CD4-positive, alpha-beta memory T cell (primary cell): ENCODE measurements at regions not wholly inside any gene's neighbourhood (a gene's known extent, or its start where the extent isn't known, plus 50 kb on each side); places are given as distances from the start of the nearest gene placed in this dataset.

Experiments used
- CTCF ChIA-PET: fragments of 350-600 bp; sonication (Branson Sonifier 250); formaldehyde crosslinking; loops from one replicate; lab custom pipeline; 2021; ENCODE audit warnings: inconsistent platforms; ENCODE audit not compliant: partially characterized antibody; lab: Charles Lee
- POLR2A ChIA-PET: fragments of 350-600 bp; sonication (Branson Sonifier 250); formaldehyde crosslinking; loops from one replicate; lab custom pipeline; 2021; ENCODE audit not compliant: partially characterized antibody; lab: Charles Lee
- DNase-seq, 5 donors: peaks; one replicate each; pipeline versions ENCODE4 v3.0.0 to v3.0.0-alpha.2; 2020 to 2022; ENCODE audit warnings: mixed read lengths in 1 of 5
- H3K27ac ChIP-seq: one replicate; pipeline ENCODE4 v1.7.0; 2013; ENCODE audit warnings: low read depth, low read length
- H3K27me3 ChIP-seq: 2 replicates; pipeline ENCODE4 v1.7.0; 2013; ENCODE audit warnings: mild to moderate bottlenecking, low read length, moderate library complexity; ENCODE audit not compliant: insufficient read depth
- H3K36me3 ChIP-seq: 2 replicates; pipeline ENCODE4 v1.7.0; 2013; ENCODE audit warnings: mild to moderate bottlenecking, low read length, moderate library complexity; ENCODE audit not compliant: insufficient read depth
- H3K4me1 ChIP-seq: 2 replicates; pipeline ENCODE4 v1.7.0; 2013; ENCODE audit warnings: mild to moderate bottlenecking, low read length, moderate library complexity; ENCODE audit not compliant: insufficient read depth
- H3K4me3 ChIP-seq, 2 donors: one replicate each; pipeline ENCODE4 v1.7.0; 2013; ENCODE audit warnings: low read length in 2 of 2, mild to moderate bottlenecking in 1 of 2
- H3K9me3 ChIP-seq, 2 donors: one replicate each; pipeline ENCODE4 v1.7.0; 2013; ENCODE audit warnings: low read length in 2 of 2, control low read depth in 1 of 2; ENCODE audit not compliant: control insufficient read depth in 1 of 2
- H3K27ac Mint-ChIP-seq, 7 donors: one replicate each; pipeline ENCODE4 v1.8.0; 2020 to 2021; ENCODE audit warnings: mixed read lengths in 7 of 7, mild to moderate bottlenecking in 6 of 7, inconsistent platforms in 3 of 7, moderate library complexity in 3 of 7
- H3K27me3 Mint-ChIP-seq, 2 donors: one replicate each; pipeline ENCODE4 v1.8.0; 2020 to 2021; ENCODE audit warnings: mixed read lengths in 2 of 2
- H3K36me3 Mint-ChIP-seq, 2 donors: one replicate each; pipeline ENCODE4 v1.8.0; 2020 to 2021; ENCODE audit warnings: mixed read lengths in 2 of 2, inconsistent platforms in 1 of 2, mild to moderate bottlenecking in 1 of 2
- H3K4me1 Mint-ChIP-seq, 4 donors: one replicate each; pipeline ENCODE4 v1.8.0; 2020 to 2021; ENCODE audit warnings: mixed read lengths in 4 of 4, mild to moderate bottlenecking in 1 of 4
- H3K4me3 Mint-ChIP-seq, 8 donors: one replicate each; pipeline ENCODE4 v1.8.0; 2020 to 2021; ENCODE audit warnings: mixed read lengths in 8 of 8, mild to moderate bottlenecking in 7 of 8, moderate library complexity in 6 of 8, inconsistent platforms in 3 of 8
- H3K9me3 Mint-ChIP-seq, 8 donors: one replicate each; pipeline ENCODE4 v1.8.0; 2020 to 2021; ENCODE audit warnings: mixed read lengths in 8 of 8, mild to moderate bottlenecking in 5 of 8, inconsistent platforms in 3 of 8, moderate library complexity in 1 of 8
- intact Hi-C: fragments of 100-400 bp; cut with micrococcal nuclease; formaldehyde crosslinking; loops from one replicate; pipeline ENCODE4 v1.15.1; 2023

GRCh38 chr7:138350701-138351357, 109.2 kb upstream of the TRIM24 start:
- CTCF ChIA-PET, result no interaction called here
- Mint-ChIP-seq H3K9me3 (peaks cover 4 to 22% (median 15%) of the 10 kb centered on the region in 8 donors), H3K27ac (no peak overlapping the region), H3K4me3 (no peak overlapping the region), H3K4me1 (no peaks in the 10 kb centered on the region), H3K36me3 (no peaks in the 10 kb centered on the region), H3K27me3 (peaks cover 0 to 3% of the 10 kb centered on the region in 2 donors)
- Histone ChIP-seq H3K27me3 (no peaks in the 10 kb centered on the region), H3K36me3 (no peaks in the 10 kb centered on the region), H3K9me3 (peaks cover 0 to 11% of the 10 kb centered on the region in 2 donors), H3K4me1 (no peaks in the 10 kb centered on the region), H3K4me3 (no peak overlapping the region), H3K27ac (no peak overlapping the region)
- POLR2A ChIA-PET, result no interaction called here
- intact Hi-C loops, result no loop called here
- DNase-seq, result no peak

GRCh38 chr7:138352570-138353461, 107.2 kb upstream of the TRIM24 start:
- DNase-seq, result no peak
- Mint-ChIP-seq H3K27me3 (peaks cover 0 to 3% of the 10 kb centered on the region in 2 donors), H3K27ac (no peak overlapping the region), H3K4me3 (no peak overlapping the region), H3K4me1 (no peaks in the 10 kb centered on the region), H3K9me3 (peaks cover 0 to 16% (median 11%) of the 10 kb centered on the region in 8 donors), H3K36me3 (no peaks in the 10 kb centered on the region)
- Histone ChIP-seq H3K4me1 (no peaks in the 10 kb centered on the region), H3K4me3 (no peak overlapping the region), H3K36me3 (no peaks in the 10 kb centered on the region), H3K27ac (no peak overlapping the region), H3K27me3 (no peaks in the 10 kb centered on the region), H3K9me3 (peaks cover 0 to 6% of the 10 kb centered on the region in 2 donors)
- intact Hi-C loops, result no loop called here
- ChIA-PET POLR2A (no interaction called here), CTCF (no interaction called here)

- H3K27ac ChIP-seq, result no peak overlapping the region
- POLR2A ChIA-PET, result no interaction called here
- intact Hi-C loops, result no loop called here
Observed at GRCh38 chr7:138354066-138354465, 106.0 kb upstream of the TRIM24 start.

GRCh38 chr7:138355254-138355653, 104.8 kb upstream of the TRIM24 start:
- H3K27ac ChIP-seq, result no peak overlapping the region
- H3K27me3 ChIP-seq, result no peaks in the 10 kb centered on the region
- H3K4me3 ChIP-seq, result no peak overlapping the region
- DNase-seq, result no peak
- Mint-ChIP-seq H3K4me3 (no peak overlapping the region), H3K9me3 (peaks cover 0 to 9% (median 7%) of the 10 kb centered on the region in 8 donors), H3K27me3 (peaks cover 0 to 1% of the 10 kb centered on the region in 2 donors), H3K27ac (no peak overlapping the region), H3K36me3 (no peaks in the 10 kb centered on the region), H3K4me1 (no peaks in the 10 kb centered on the region)
- CTCF ChIA-PET, result no interaction called here
- H3K4me1 ChIP-seq, result no peaks in the 10 kb centered on the region
- no peaks in the 10 kb centered on the region for H3K36me3 ChIP-seq
- POLR2A ChIA-PET, result no interaction called here
- peaks cover 0 to 6% of the 10 kb centered on the region in 2 donors for H3K9me3 ChIP-seq
- intact Hi-C loops, result no loop called here

More at GRCh38 chr7:138354066-138354465, 106.0 kb upstream of the TRIM24 start:
- peaks cover 0 to 1% of the 10 kb centered on the region in 2 donors for H3K27me3 Mint-ChIP-seq
- no peak for DNase-seq
- no peaks in the 10 kb centered on the region for H3K27me3 ChIP-seq
- peaks cover 0 to 16% (median 10%) of the 10 kb centered on the region in 8 donors for H3K9me3 Mint-ChIP-seq
- H3K36me3 Mint-ChIP-seq, result no peaks in the 10 kb centered on the region
- H3K4me3 Mint-ChIP-seq, result no peak overlapping the region
- H3K4me1 Mint-ChIP-seq, result no peaks in the 10 kb centered on the region
- CTCF ChIA-PET, result no interaction called here
- H3K36me3 ChIP-seq, result no peaks in the 10 kb centered on the region
- no peaks in the 10 kb centered on the region for H3K4me1 ChIP-seq
- H3K4me3 ChIP-seq, result no peak overlapping the region
- no peak overlapping the region for H3K27ac Mint-ChIP-seq
- H3K9me3 ChIP-seq, result peaks cover 0 to 6% of the 10 kb centered on the region in 2 donors

- DNase-seq, result no peak
- Mint-ChIP-seq H3K27me3 (peaks cover 0 to 1% of the 10 kb centered on the region in 2 donors), H3K27ac (no peak overlapping the region), H3K4me3 (no peak overlapping the region), H3K4me1 (no peaks in the 10 kb centered on the region), H3K36me3 (no peaks in the 10 kb centered on the region), H3K9me3 (peaks cover 0 to 4% (median 0%) of the 10 kb centered on the region in 8 donors)
- H3K36me3 ChIP-seq, result no peaks in the 10 kb centered on the region
- intact Hi-C loops, result no loop called here
- H3K27me3 ChIP-seq, result no peaks in the 10 kb centered on the region
- no peaks in the 10 kb centered on the region for H3K4me1 ChIP-seq
- no peaks in the 10 kb centered on the region for H3K9me3 ChIP-seq
- H3K27ac ChIP-seq, result no peak overlapping the region
- CTCF ChIA-PET, result no interaction called here
- POLR2A ChIA-PET, result no interaction called here
- no peak overlapping the region for H3K4me3 ChIP-seq
Observed at GRCh38 chr7:138358850-138359341, 101.2 kb upstream of the TRIM24 start.

- Mint-ChIP-seq H3K27me3 (peaks cover 0 to 1% of the 10 kb centered on the region in 2 donors), H3K4me3 (no peak overlapping the region), H3K27ac (no peak overlapping the region), H3K36me3 (no peaks in the 10 kb centered on the region), H3K9me3 (peaks cover 0 to 4% (median 1%) of the 10 kb centered on the region in 8 donors), H3K4me1 (no peaks in the 10 kb centered on the region)
- no peak for DNase-seq
- ChIA-PET POLR2A (no interaction called here), CTCF (no interaction called here)
- intact Hi-C loops, result no loop called here
- no peaks in the 10 kb centered on the region for H3K4me1 ChIP-seq
- H3K4me3 ChIP-seq, result no peak overlapping the region
- no peaks in the 10 kb centered on the region for H3K36me3 ChIP-seq
- no peaks in the 10 kb centered on the region for H3K9me3 ChIP-seq
- no peaks in the 10 kb centered on the region for H3K27me3 ChIP-seq
- no peak overlapping the region for H3K27ac ChIP-seq
Observed at GRCh38 chr7:138359870-138360559, 100.0 kb upstream of the TRIM24 start.

GRCh38 chr7:138363721-138364120, 96.3 kb upstream of the TRIM24 start:
- no peak for DNase-seq
- Mint-ChIP-seq H3K9me3 (peaks cover 0 to 7% (median 2%) of the 10 kb centered on the region in 8 donors), H3K36me3 (no peaks in the 10 kb centered on the region), H3K4me3 (no peak overlapping the region), H3K27ac (no peak overlapping the region), H3K4me1 (no peaks in the 10 kb centered on the region), H3K27me3 (no peaks in the 10 kb centered on the region)
- ChIA-PET POLR2A (no interaction called here), CTCF (no interaction called here)
- intact Hi-C loops, result no loop called here
- H3K4me1 ChIP-seq, result no peaks in the 10 kb centered on the region
- H3K36me3 ChIP-seq, result no peaks in the 10 kb centered on the region
- no peak overlapping the region for H3K4me3 ChIP-seq
- H3K27me3 ChIP-seq, result no peaks in the 10 kb centered on the region
- no peaks in the 10 kb centered on the region for H3K9me3 ChIP-seq
- H3K27ac ChIP-seq, result no peak overlapping the region
